MM.1S (cell line): ENCODE measurements at regions not wholly inside any gene's neighbourhood (a gene's known extent, or its start where the extent isn't known, plus 50 kb on each side); places are given as distances from the start of the nearest gene placed in this dataset.

Experiments used
- DNase-seq: peaks from one replicate; pipeline ENCODE4 v3.0.0-alpha.2; 2015
- H2AFZ ChIP-seq: fragments of 300-600 bp; sonication (generic); 2 replicates; pipeline ENCODE4 v1.6.0; 2016; ENCODE audit warnings: antibody characterized with exemption, low read length
- H3F3A ChIP-seq: fragments of 300-600 bp; sonication (generic); 2 replicates; pipeline ENCODE4 v1.6.1; 2016; ENCODE audit warnings: mild to moderate bottlenecking, antibody characterized with exemption, low read length, moderate library complexity, mixed read lengths; ENCODE audit not compliant: insufficient read depth
- H3K27ac ChIP-seq: fragments of 300-600 bp; sonication (generic); 2 replicates; pipeline ENCODE4 v1.5.1; 2016; ENCODE audit warnings: mild to moderate bottlenecking, low read length
- H3K27me3 ChIP-seq: fragments of 300-600 bp; sonication (generic); replicated peaks from 2 replicates; pipeline ENCODE4 v1.6.0; 2016; ENCODE audit warnings: low read length; ENCODE audit not compliant: insufficient read depth
- H3K36me3 ChIP-seq: fragments of 300-600 bp; sonication (generic); replicated peaks from 2 replicates; pipeline ENCODE4 v1.6.1; 2016; ENCODE audit warnings: mild to moderate bottlenecking, low read length, mixed read lengths; ENCODE audit not compliant: insufficient read depth
- H3K4me1 ChIP-seq: fragments of 300-600 bp; sonication (generic); 2 replicates; pipeline ENCODE4 v1.6.1; 2016; ENCODE audit warnings: low read length, mixed read lengths
- H3K4me2 ChIP-seq: fragments of 300-600 bp; sonication (generic); 2 replicates; pipeline ENCODE4 v1.6.0; 2016; ENCODE audit warnings: low read depth, low read length
- H3K4me3 ChIP-seq: fragments of 300-600 bp; sonication (generic); 2 replicates; pipeline ENCODE4 v1.5.1; 2016; ENCODE audit warnings: low read length, mixed read lengths
- H3K79me2 ChIP-seq: fragments of 300-600 bp; sonication (generic); 2 replicates; pipeline ENCODE4 v1.6.1; 2016; ENCODE audit warnings: mixed run types, low read length, mixed read lengths
- H3K9ac ChIP-seq: fragments of 300-600 bp; sonication (generic); 2 replicates; pipeline ENCODE4 v1.6.1; 2016; ENCODE audit warnings: low read length, mixed read lengths
- H3K9me2 ChIP-seq: fragments of 300-600 bp; sonication (generic); replicated peaks from 2 replicates; pipeline ENCODE4 v1.6.1; 2016; ENCODE audit warnings: mild to moderate bottlenecking, low read length, mixed read lengths; ENCODE audit not compliant: insufficient read depth
- H3K9me3 ChIP-seq: fragments of 300-600 bp; sonication (generic); replicated peaks from 2 replicates; pipeline ENCODE4 v1.6.1; 2016; ENCODE audit warnings: mild to moderate bottlenecking, low read length, mixed read lengths; ENCODE audit not compliant: insufficient read depth
- H4K20me1 ChIP-seq: fragments of 300-600 bp; sonication (generic); 2 replicates; pipeline ENCODE4 v1.6.1; 2016; ENCODE audit warnings: mild to moderate bottlenecking, low read length, moderate library complexity, mixed read lengths; ENCODE audit not compliant: insufficient read depth
- EZH2 ChIP-seq: fragments of 300-600 bp; sonication (generic); optimal IDR thresholded peaks from 2 replicates; pipeline ENCODE3; 2017; ENCODE audit warnings: low read depth, mild to moderate bottlenecking, antibody characterized with exemption, low read length, mixed read lengths
- EZH2phosphoT487 ChIP-seq: fragments of 300-600 bp; sonication (generic); IDR thresholded peaks from 2 replicates; pipeline ENCODE4 v1.6.1; 2018; ENCODE audit warnings: antibody characterized with exemption, low read length
- TF ChIP-seq, protein P1 (sequence below): fragments of 300-600 bp; sonication (generic); IDR thresholded peaks from 2 replicates; pipeline ENCODE4 v1.5.1; 2016; ENCODE audit warnings: antibody characterized with exemption, low read length, mixed read lengths

DNA sequence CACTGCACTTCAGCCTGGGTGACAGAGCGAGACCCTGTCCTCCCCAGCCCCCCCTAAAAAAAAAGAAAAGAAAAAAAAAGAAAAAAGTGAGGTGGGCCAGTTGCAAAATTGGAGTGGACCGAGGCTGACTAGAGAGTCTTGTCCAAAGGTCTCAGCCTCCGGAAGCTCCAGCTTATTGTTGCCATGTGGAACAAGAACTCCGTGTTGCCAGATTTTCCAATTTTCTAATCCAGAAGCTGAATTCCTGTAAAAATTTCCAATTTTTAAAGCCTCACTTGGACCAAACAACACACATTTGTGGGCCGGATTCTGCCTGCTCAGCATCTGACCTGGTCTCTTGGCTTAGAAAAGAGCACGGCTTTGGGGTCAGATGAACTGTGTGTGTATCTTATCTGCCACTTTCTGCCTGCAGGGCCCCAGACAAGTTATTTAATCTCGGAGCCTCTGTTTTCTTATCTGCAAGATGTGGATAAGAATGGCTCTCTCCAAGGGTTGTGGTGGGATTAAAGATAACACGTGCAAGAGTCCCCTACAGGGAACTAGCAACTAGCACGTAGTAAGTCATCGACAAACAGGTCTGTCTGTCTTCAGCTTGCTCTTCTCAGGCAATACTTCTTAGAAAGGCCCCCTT is 73.7 kb upstream of the TLE3 start:
- Histone ChIP-seq H3K9me2 (no peaks in the 10 kb centered on the region), H3K27me3 (no peaks in the 10 kb centered on the region), H3K9ac (no peak overlapping the region), H3K4me3 (no peak overlapping the region), H4K20me1 (no peaks in the 10 kb centered on the region), H3K79me2 (no peaks in the 10 kb centered on the region), H3K36me3 (no peaks in the 10 kb centered on the region), H3K9me3 (no peaks in the 10 kb centered on the region), H3K4me2 (no peak overlapping the region), H3K4me1 (no peaks in the 10 kb centered on the region), H2AFZ (no peak overlapping the region), H3K27ac (no peak overlapping the region), H3F3A (no peaks in the 10 kb centered on the region)
- TF ChIP-seq EZH2phosphoT487 (no peak), EZH2 (no peak)
- TF ChIP-seq, protein P1, sequence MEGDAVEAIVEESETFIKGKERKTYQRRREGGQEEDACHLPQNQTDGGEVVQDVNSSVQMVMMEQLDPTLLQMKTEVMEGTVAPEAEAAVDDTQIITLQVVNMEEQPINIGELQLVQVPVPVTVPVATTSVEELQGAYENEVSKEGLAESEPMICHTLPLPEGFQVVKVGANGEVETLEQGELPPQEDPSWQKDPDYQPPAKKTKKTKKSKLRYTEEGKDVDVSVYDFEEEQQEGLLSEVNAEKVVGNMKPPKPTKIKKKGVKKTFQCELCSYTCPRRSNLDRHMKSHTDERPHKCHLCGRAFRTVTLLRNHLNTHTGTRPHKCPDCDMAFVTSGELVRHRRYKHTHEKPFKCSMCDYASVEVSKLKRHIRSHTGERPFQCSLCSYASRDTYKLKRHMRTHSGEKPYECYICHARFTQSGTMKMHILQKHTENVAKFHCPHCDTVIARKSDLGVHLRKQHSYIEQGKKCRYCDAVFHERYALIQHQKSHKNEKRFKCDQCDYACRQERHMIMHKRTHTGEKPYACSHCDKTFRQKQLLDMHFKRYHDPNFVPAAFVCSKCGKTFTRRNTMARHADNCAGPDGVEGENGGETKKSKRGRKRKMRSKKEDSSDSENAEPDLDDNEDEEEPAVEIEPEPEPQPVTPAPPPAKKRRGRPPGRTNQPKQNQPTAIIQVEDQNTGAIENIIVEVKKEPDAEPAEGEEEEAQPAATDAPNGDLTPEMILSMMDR, result no peak
- no peak for DNase-seq

DNA sequence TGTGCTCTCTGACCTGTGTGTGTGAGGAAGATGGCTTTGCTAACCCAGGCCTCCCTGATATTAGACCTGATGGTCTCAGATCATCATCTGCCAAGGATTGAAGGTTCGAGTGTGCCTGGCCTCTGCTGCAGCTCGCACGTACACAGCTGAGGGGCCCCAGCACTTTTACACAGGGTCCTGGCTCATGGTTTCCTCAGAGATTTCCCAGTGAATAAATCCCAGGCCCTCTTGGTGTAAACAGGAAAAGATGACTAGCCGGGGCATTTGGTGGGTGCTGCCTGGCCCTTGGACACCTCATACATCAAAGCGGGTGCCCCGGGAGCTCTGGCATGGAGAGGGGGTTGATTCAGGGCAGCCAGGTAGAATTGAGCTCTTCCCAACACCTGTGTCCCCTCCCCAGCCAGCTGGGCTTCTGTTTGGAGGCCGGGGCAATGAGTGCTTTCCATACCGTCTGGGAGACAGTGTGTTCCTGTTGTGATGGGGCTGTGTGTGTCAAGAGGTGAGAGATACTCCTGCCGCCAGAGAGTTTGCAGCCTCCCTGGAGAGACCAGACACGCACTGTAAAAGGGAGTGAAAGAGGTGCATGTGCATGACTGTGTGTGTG is 72.5 kb upstream of the TLE3 start:
- TF ChIP-seq EZH2 (no peak), EZH2phosphoT487 (no peak)
- TF ChIP-seq, protein P1, result no peak
- Histone ChIP-seq H3F3A (no peaks in the 10 kb centered on the region), H3K4me2 (no peak overlapping the region), H3K9me2 (no peaks in the 10 kb centered on the region), H3K36me3 (no peaks in the 10 kb centered on the region), H4K20me1 (no peaks in the 10 kb centered on the region), H3K79me2 (no peaks in the 10 kb centered on the region), H3K9ac (no peak overlapping the region), H3K4me3 (no peak overlapping the region), H3K9me3 (no peaks in the 10 kb centered on the region), H3K27me3 (no peaks in the 10 kb centered on the region), H2AFZ (no peak overlapping the region), H3K4me1 (no peaks in the 10 kb centered on the region), H3K27ac (no peak overlapping the region)
- no peak for DNase-seq

DNA sequence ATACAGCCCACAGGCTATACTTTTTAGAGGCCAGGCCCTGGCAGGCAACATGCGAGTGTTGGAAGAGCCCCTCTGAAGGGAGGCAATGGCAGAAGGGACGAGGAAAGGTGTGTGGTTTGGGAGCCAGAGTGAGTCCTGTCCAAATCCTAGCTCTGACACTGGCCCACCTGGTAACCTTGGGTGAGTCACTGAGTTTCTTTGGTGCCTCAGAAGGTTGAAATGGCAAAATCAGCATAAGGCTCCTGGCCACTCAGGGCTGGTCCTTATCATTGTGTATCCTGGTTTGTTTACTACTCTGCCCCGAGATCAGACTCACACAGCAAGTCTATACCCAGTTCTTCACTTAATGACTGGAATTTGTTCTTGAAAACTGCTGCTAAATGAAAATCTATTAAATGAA is 71.4 kb upstream of the TLE3 start:
- Histone ChIP-seq H3K4me1 (no peaks in the 10 kb centered on the region), H2AFZ (no peak overlapping the region), H3K79me2 (no peaks in the 10 kb centered on the region), H3K4me2 (no peak overlapping the region), H3K9me3 (no peaks in the 10 kb centered on the region), H3K36me3 (no peaks in the 10 kb centered on the region), H3K9me2 (no peaks in the 10 kb centered on the region), H3K4me3 (no peak overlapping the region), H3K27ac (no peak overlapping the region), H3F3A (no peaks in the 10 kb centered on the region), H3K9ac (no peak overlapping the region), H3K27me3 (no peaks in the 10 kb centered on the region), H4K20me1 (no peaks in the 10 kb centered on the region)
- TF ChIP-seq EZH2phosphoT487 (no peak), EZH2 (no peak)
- TF ChIP-seq, protein P1, result no peak
- no peak for DNase-seq
